ENCODE measurements at regions not wholly inside any gene's neighbourhood (a gene's known extent, or its start where the extent isn't known, plus 50 kb on each side); places are given as distances from the start of the nearest gene placed in this dataset.

- Mint-ChIP-seq H3K27me3 (ENCODE audit: insufficient read depth) (no peaks in the 10 kb centered on the region), H3K4me1 (peaks cover 4% of the 10 kb centered on the region), H3K36me3 (ENCODE audit: low read depth) (no peaks in the 10 kb centered on the region), H3K9me3 (no peaks in the 10 kb centered on the region), H3K27ac (no peak overlapping the region), H3K4me3 (no peak overlapping the region)
- Histone ChIP-seq H3K27ac (ENCODE audit: low read depth, low read length) (no peak overlapping the region), H3K9me3 (ENCODE audit: control insufficient read depth, low read length) (no peaks in the 10 kb centered on the region), H3K9ac (ENCODE audit: extremely low read depth, low read length, poor library complexity, severe bottlenecking) (no peak overlapping the region), H3K36me3 (ENCODE audit: control insufficient read depth, insufficient read depth, low read length) (no peaks in the 10 kb centered on the region), H3K27me3 (ENCODE audit: control insufficient read depth, insufficient read depth, low read length, poor library complexity, severe bottlenecking) (no peaks in the 10 kb centered on the region), H3K4me3 (ENCODE audit: low read length) (no peak overlapping the region), H3K4me1 (ENCODE audit: control insufficient read depth, insufficient read depth, low read length) (peaks cover 4% of the 10 kb centered on the region)
- TF ChIP-seq CTCF (conservative IDR thresholded peaks at IDR 0.05): no peak
- DNase-seq: no peak
Observed at GRCh38 chr2:155692106-155692505, 640.4 kb downstream of the NR4A2 start.

DNA sequence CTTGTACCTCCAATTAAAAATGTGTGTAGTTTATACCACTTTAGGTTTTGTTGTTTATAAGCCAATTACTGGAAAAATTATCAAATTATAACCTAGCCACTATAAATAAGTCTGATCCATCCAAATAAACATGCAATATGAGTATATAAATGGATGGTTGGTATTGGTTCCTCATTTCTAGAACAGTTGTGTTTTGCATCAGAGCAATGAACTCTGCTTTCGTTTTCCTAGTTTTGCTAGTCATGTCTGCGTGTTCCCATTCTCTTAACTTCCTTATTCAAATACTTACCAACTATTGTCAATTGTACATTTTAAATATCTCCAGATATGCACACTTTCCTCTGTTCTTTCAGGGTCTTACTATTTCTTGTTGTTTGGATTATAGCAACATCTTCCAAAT, 641.7 kb downstream of the NR4A2 start:
- Histone ChIP-seq H3K27ac (ENCODE audit: low read depth, low read length) (no peak overlapping the region), H3K27me3 (ENCODE audit: control insufficient read depth, insufficient read depth, low read length, poor library complexity, severe bottlenecking) (no peaks in the 10 kb centered on the region), H3K4me3 (ENCODE audit: low read length) (no peak overlapping the region), H3K4me1 (ENCODE audit: control insufficient read depth, insufficient read depth, low read length) (peaks cover 4% of the 10 kb centered on the region), H3K9me3 (ENCODE audit: control insufficient read depth, low read length) (no peaks in the 10 kb centered on the region), H3K36me3 (ENCODE audit: control insufficient read depth, insufficient read depth, low read length) (no peaks in the 10 kb centered on the region), H3K9ac (ENCODE audit: extremely low read depth, low read length, poor library complexity, severe bottlenecking) (no peak overlapping the region)
- WGBS, 2 experiments (ENCODE audit: insufficient coverage in 1 of 2, insufficient read length in 1 of 2): 79 to 91% methylated on average over 2 of the region's 2 CpGs
- TF ChIP-seq CTCF (conservative IDR thresholded peaks at IDR 0.05): no peak
- H3K27ac Mint-ChIP-seq: no peak overlapping the region
- H3K27me3 Mint-ChIP-seq (ENCODE audit: insufficient read depth): no peaks in the 10 kb centered on the region
- no peaks in the 10 kb centered on the region for H3K36me3 Mint-ChIP-seq (ENCODE audit: low read depth)
- no peak for DNase-seq
- peaks cover 4% of the 10 kb centered on the region for H3K4me1 Mint-ChIP-seq
- H3K9me3 Mint-ChIP-seq: no peaks in the 10 kb centered on the region
- no peak overlapping the region for H3K4me3 Mint-ChIP-seq

- no peaks in the 10 kb centered on the region for H3K27me3 Mint-ChIP-seq (ENCODE audit: insufficient read depth)
- no peaks in the 10 kb centered on the region for H3K9me3 Mint-ChIP-seq
- H3K9ac ChIP-seq (ENCODE audit: extremely low read depth, low read length, poor library complexity, severe bottlenecking): no peak overlapping the region
- no peak for DNase-seq
- no peak overlapping the region for H3K4me3 Mint-ChIP-seq
- peaks cover 4% of the 10 kb centered on the region for H3K4me1 Mint-ChIP-seq
- no peak overlapping the region for H3K27ac ChIP-seq (ENCODE audit: low read depth, low read length)
- H3K4me1 ChIP-seq (ENCODE audit: control insufficient read depth, insufficient read depth, low read length): peaks cover 4% of the 10 kb centered on the region
- WGBS, 2 experiments (ENCODE audit: insufficient coverage in 1 of 2, insufficient read length in 1 of 2): 86 to 93% methylated on average over 1 to 3 of the region's 4 CpGs
- no peaks in the 10 kb centered on the region for H3K36me3 ChIP-seq (ENCODE audit: control insufficient read depth, insufficient read depth, low read length)
- TF ChIP-seq CTCF (conservative IDR thresholded peaks at IDR 0.05): no peak
- no peaks in the 10 kb centered on the region for H3K9me3 ChIP-seq (ENCODE audit: control insufficient read depth, low read length)
- H3K36me3 Mint-ChIP-seq (ENCODE audit: low read depth): no peaks in the 10 kb centered on the region
- no peak overlapping the region for H3K4me3 ChIP-seq (ENCODE audit: low read length)
- no peak overlapping the region for H3K27ac Mint-ChIP-seq
- no peaks in the 10 kb centered on the region for H3K27me3 ChIP-seq (ENCODE audit: control insufficient read depth, insufficient read depth, low read length, poor library complexity, severe bottlenecking)
Observed at GRCh38 chr2:155689791-155690190, 642.7 kb downstream of the NR4A2 start.

Measured in endodermal cell (in vitro differentiated cells).